HG03354 (cell line): ENCODE measurements at regions not wholly inside any gene's neighbourhood (a gene's known extent, or its start where the extent isn't known, plus 50 kb on each side); places are given as distances from the start of the nearest gene placed in this dataset.

Experiments
- ATAC-seq: cut with Tn5 transposase; IDR thresholded peaks from one replicate; pipeline ENCODE4 v1.9.1; 2021; ENCODE audit warnings: mild to moderate bottlenecking; ENCODE audit not compliant: unreplicated experiment, poor library complexity, severe bottlenecking

- no peak for ATAC-seq
Measured at GRCh38 chr9:81225596-81225995, 463.8 kb downstream of the TLE1 start.

GRCh38 chr9:81224166-81225081 lies 464.9 kb downstream of the TLE1 start:
- no peak for ATAC-seq

GRCh38 chr9:81214975-81215374 lies 474.4 kb downstream of the TLE1 start:
- no peak for ATAC-seq

GRCh38 chr9:81213456-81213855 lies 475.9 kb downstream of the TLE1 start:
- no peak for ATAC-seq

- ATAC-seq: no peak
Measured at GRCh38 chr9:81211741-81212140, 477.6 kb downstream of the TLE1 start.

GRCh38 chr9:81207651-81208050 lies 481.7 kb downstream of the TLE1 start:
- no peak for ATAC-seq

GRCh38 chr9:81202292-81202691 lies 487.1 kb downstream of the TLE1 start:
- ATAC-seq: no peak

GRCh38 chr9:81195206-81195605 lies 494.1 kb downstream of the TLE1 start:
- ATAC-seq: no peak

GRCh38 chr9:81193362-81194339 lies 495.7 kb downstream of the TLE1 start:
- ATAC-seq: no peak

GRCh38 chr9:81191222-81191621 lies 498.1 kb downstream of the TLE1 start:
- no peak for ATAC-seq

GRCh38 chr9:81190659-81191058 lies 498.7 kb downstream of the TLE1 start:
- ATAC-seq: no peak

GRCh38 chr9:81183761-81184160 lies 505.6 kb downstream of the TLE1 start:
- ATAC-seq: no peak

- peak; percentile 94 for ATAC-seq
Measured at GRCh38 chr9:81182431-81182830, 506.9 kb downstream of the TLE1 start.

- no peak for ATAC-seq
Measured at GRCh38 chr9:81174023-81174422, 515.3 kb downstream of the TLE1 start.

- no peak for ATAC-seq
Measured at GRCh38 chr9:81171689-81172088, 517.7 kb downstream of the TLE1 start.

GRCh38 chr9:81162361-81162760 lies 527.0 kb downstream of the TLE1 start:
- no peak for ATAC-seq

- no peak for ATAC-seq
Measured at GRCh38 chr9:81156381-81156780, 533.0 kb downstream of the TLE1 start.

- ATAC-seq: no peak
Measured at GRCh38 chr9:81150016-81150625, 539.2 kb downstream of the TLE1 start.

- no peak for ATAC-seq
Measured at GRCh38 chr9:81146684-81147337, 542.5 kb downstream of the TLE1 start.

- no peak for ATAC-seq
Measured at GRCh38 chr9:81146241-81146640, 543.1 kb downstream of the TLE1 start.
